Smooth muscle cell (in vitro differentiated cells): ENCODE measurements at regions not wholly inside any gene's neighbourhood (a gene's known extent, or its start where the extent isn't known, plus 50 kb on each side); places are given as distances from the start of the nearest gene placed in this dataset.

Experiments used
- DNase-seq: peaks from one replicate; lab custom pipeline; 2025; ENCODE audit not compliant: unreplicated experiment; lab: John Stamatoyannopoulos, UW
- H2AFZ ChIP-seq: fragments of 200-600 bp; sonication (generic); 2 replicates; pipeline ENCODE4 v1.6.0; 2016; ENCODE audit warnings: antibody characterized with exemption, low read depth, mild to moderate bottlenecking
- H3F3A ChIP-seq: fragments of 200-600 bp; sonication (generic); 2 replicates; pipeline ENCODE4 v1.6.0; 2017; ENCODE audit warnings: antibody characterized with exemption, low read depth
- H3K27ac ChIP-seq: fragments of 200-600 bp; sonication (generic); 2 replicates; pipeline ENCODE4 v1.5.1; 2016; ENCODE audit warnings: low read depth, mild to moderate bottlenecking
- H3K27me3 ChIP-seq: fragments of 200-600 bp; sonication (generic); 2 replicates; pipeline ENCODE4 v1.6.1; 2016; ENCODE audit warnings: low read depth, mild to moderate bottlenecking
- H3K36me3 ChIP-seq: fragments of 200-600 bp; sonication (generic); 2 replicates; pipeline ENCODE4 v1.5.1; 2016; ENCODE audit warnings: low read depth
- H3K4me1 ChIP-seq: fragments of 200-600 bp; sonication (generic); 2 replicates; pipeline ENCODE4 v1.5.1; 2016; ENCODE audit warnings: low read depth
- H3K4me2 ChIP-seq: fragments of 200-600 bp; sonication (generic); 2 replicates; pipeline ENCODE4 v1.6.0; 2016; ENCODE audit warnings: mild to moderate bottlenecking
- H3K4me3 ChIP-seq: fragments of 200-600 bp; sonication (generic); 2 replicates; pipeline ENCODE4 v1.5.1; 2016; ENCODE audit warnings: mild to moderate bottlenecking
- H3K79me2 ChIP-seq: fragments of 200-600 bp; sonication (generic); 2 replicates; pipeline ENCODE4 v1.6.0; 2016; ENCODE audit warnings: low read depth, mild to moderate bottlenecking
- H3K9ac ChIP-seq: fragments of 200-600 bp; sonication (generic); 2 replicates; pipeline ENCODE4 v1.6.0; 2016; ENCODE audit warnings: low read depth
- H3K9me3 ChIP-seq: fragments of 200-600 bp; sonication (generic); replicated peaks from 2 replicates; pipeline ENCODE4 v1.5.1; 2016; ENCODE audit warnings: low read depth
- H4K20me1 ChIP-seq: fragments of 200-600 bp; sonication (generic); 2 replicates; pipeline ENCODE4 v1.6.0; 2016; ENCODE audit warnings: low read depth
- CTCF ChIP-seq: fragments of 200-600 bp; sonication (generic); IDR thresholded peaks from 2 replicates; pipeline ENCODE4 v1.5.1; 2017; ENCODE audit warnings: borderline replicate concordance, mild to moderate bottlenecking, antibody characterized with exemption; ENCODE audit not compliant: insufficient read depth, poor library complexity, severe bottlenecking
- WGBS: methylation state at CpG from one replicate; pipeline ENCODE4 v1.1.7; 2016; ENCODE audit warnings: low lambda C conversion rate; 5-methylcytosine and 5-hydroxymethylcytosine counted together

GRCh38 chr3:69539134-69539533 lies 153.2 kb upstream of the FRMD4B start:
- no peak overlapping the region for H3K27ac ChIP-seq
- WGBS = 9% methylated on average over 2 of the region's 2 CpGs
- H3K4me1 ChIP-seq = peaks cover 12% of the 10 kb centered on the region
- H3K27me3 ChIP-seq = peaks cover 36% of the 10 kb centered on the region
- no peaks in the 10 kb centered on the region for H3F3A ChIP-seq
- no peak overlapping the region for H3K9ac ChIP-seq
- H3K36me3 ChIP-seq = no peaks in the 10 kb centered on the region
- H3K79me2 ChIP-seq = no peaks in the 10 kb centered on the region
- no peak overlapping the region for H3K4me2 ChIP-seq
- H3K4me3 ChIP-seq = no peak overlapping the region
- TF ChIP-seq CTCF = no peak
- no peaks in the 10 kb centered on the region for H3K9me3 ChIP-seq
- no peaks in the 10 kb centered on the region for H4K20me1 ChIP-seq
- no peak overlapping the region for H2AFZ ChIP-seq
- no peak for DNase-seq

GRCh38 chr3:69538281-69538680 lies 152.4 kb upstream of the FRMD4B start:
- WGBS = 78% methylated on average over 1 of the region's 1 CpG

GRCh38 chr3:69536306-69537020 lies 150.6 kb upstream of the FRMD4B start:
- DNase-seq = no peak
- Histone ChIP-seq H3F3A (no peaks in the 10 kb centered on the region), H3K36me3 (no peaks in the 10 kb centered on the region), H3K27ac (no peak overlapping the region), H4K20me1 (no peaks in the 10 kb centered on the region), H3K9me3 (no peaks in the 10 kb centered on the region), H3K27me3 (peaks cover 9% of the 10 kb centered on the region), H3K4me1 (peaks cover 8% of the 10 kb centered on the region), H3K4me3 (no peak overlapping the region), H3K9ac (no peak overlapping the region), H2AFZ (no peak overlapping the region), H3K79me2 (no peaks in the 10 kb centered on the region), H3K4me2 (no peak overlapping the region)
- 81% methylated on average over 19 of the region's 19 CpGs for WGBS
- no peak for TF ChIP-seq CTCF

More at GRCh38 chr3:69538281-69538680, 152.4 kb upstream of the FRMD4B start:
- no peak for DNase-seq
- Histone ChIP-seq H3K9ac (no peak overlapping the region), H3K27ac (no peak overlapping the region), H3K9me3 (no peaks in the 10 kb centered on the region), H3K4me2 (no peak overlapping the region), H3F3A (no peaks in the 10 kb centered on the region), H4K20me1 (no peaks in the 10 kb centered on the region), H3K79me2 (no peaks in the 10 kb centered on the region), H3K4me3 (no peak overlapping the region), H3K36me3 (no peaks in the 10 kb centered on the region), H2AFZ (no peak overlapping the region), H3K27me3 (peaks cover 28% of the 10 kb centered on the region), H3K4me1 (peaks cover 12% of the 10 kb centered on the region)
- TF ChIP-seq CTCF = no peak

GRCh38 chr3:69535613-69536012 lies 149.7 kb upstream of the FRMD4B start:
- no peak overlapping the region for H3K9ac ChIP-seq
- WGBS = 96% methylated on average over 9 of the region's 9 CpGs

More at GRCh38 chr3:69535613-69536012, 149.7 kb upstream of the FRMD4B start:
- no peak for DNase-seq
- no peaks in the 10 kb centered on the region for H3K9me3 ChIP-seq
- H3K4me2 ChIP-seq = no peak overlapping the region
- TF ChIP-seq CTCF = no peak
- no peaks in the 10 kb centered on the region for H4K20me1 ChIP-seq
- peaks cover under 1% of the 10 kb centered on the region for H3K27me3 ChIP-seq
- no peak overlapping the region for H3K4me3 ChIP-seq
- H3K4me1 ChIP-seq = no peaks in the 10 kb centered on the region
- H3K79me2 ChIP-seq = no peaks in the 10 kb centered on the region
- H2AFZ ChIP-seq = no peak overlapping the region
- no peaks in the 10 kb centered on the region for H3K36me3 ChIP-seq
- H3F3A ChIP-seq = no peaks in the 10 kb centered on the region
- no peak overlapping the region for H3K27ac ChIP-seq
